NCI-H1436 treated with DMSO at 0.1 percent for 48 hours (cell line): ENCODE measurements at regions not wholly inside any gene's neighbourhood (a gene's known extent, or its start where the extent isn't known, plus 50 kb on each side); places are given as distances from the start of the nearest gene placed in this dataset.

Experiments
- DNase-seq: peaks from one replicate; lab custom pipeline; 2025; lab: John Stamatoyannopoulos, UW

- no peak for DNase-seq
Measured at GRCh38 chr2:18651842-18652774, 62.7 kb upstream of the NT5C1B start.

- DNase-seq: no peak
Measured at GRCh38 chr2:18650221-18650620, 60.9 kb upstream of the NT5C1B start.

- DNase-seq: no peak
Measured at GRCh38 chr2:18649502-18650135, 60.2 kb upstream of the NT5C1B start.

GRCh38 chr2:18648161-18648560, 58.8 kb upstream of the NT5C1B start:
- no peak for DNase-seq

GRCh38 chr2:18647731-18648130, 58.4 kb upstream of the NT5C1B start:
- DNase-seq: no peak

GRCh38 chr2:18645315-18645714, 55.9 kb upstream of the NT5C1B start:
- no peak for DNase-seq

- DNase-seq: no peak
Measured at GRCh38 chr2:18644115-18644462, 54.7 kb upstream of the NT5C1B start.

- no peak for DNase-seq
Measured at GRCh38 chr2:18643326-18644114, 54.2 kb upstream of the NT5C1B start.

GRCh38 chr2:18641823-18642222, 52.5 kb upstream of the NT5C1B start:
- DNase-seq: no peak

- DNase-seq: no peak
Measured at GRCh38 chr2:18639756-18640453, 50.5 kb upstream of the NT5C1B start.
